NCI-H446 (cell line): ENCODE measurements at regions not wholly inside any gene's neighbourhood (a gene's known extent, or its start where the extent isn't known, plus 50 kb on each side); places are given as distances from the start of the nearest gene placed in this dataset.
A peak's percentile ranks its signal among the peaks of the same experiment; 100 is the strongest.

Experiments used
- DNase-seq, 2 experiments: peaks; one replicate each; lab custom pipeline; 2025; lab: John Stamatoyannopoulos, UW

DNA sequence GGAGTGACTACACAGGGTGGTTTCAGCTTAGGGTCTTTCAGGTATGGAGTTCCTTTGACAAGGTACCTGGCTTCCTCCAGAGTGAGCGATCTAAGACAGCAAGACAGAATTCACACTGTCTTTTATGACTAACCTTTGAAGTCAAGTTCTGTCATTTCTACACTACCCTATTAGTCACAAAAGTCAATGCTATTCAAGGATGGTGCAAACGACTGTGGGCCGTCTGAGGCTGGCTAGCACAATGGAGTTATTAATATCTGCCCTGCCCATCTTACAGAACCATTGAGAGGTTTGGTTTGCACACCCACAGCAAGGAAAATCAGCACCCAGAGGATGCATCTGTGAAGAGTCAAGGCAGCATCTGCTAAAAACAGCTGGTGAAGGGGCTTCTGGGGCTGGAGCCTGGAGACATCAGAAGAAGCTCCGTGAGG lies 62.9 kb upstream of the XCR1 start:
- no peak for DNase-seq

DNA sequence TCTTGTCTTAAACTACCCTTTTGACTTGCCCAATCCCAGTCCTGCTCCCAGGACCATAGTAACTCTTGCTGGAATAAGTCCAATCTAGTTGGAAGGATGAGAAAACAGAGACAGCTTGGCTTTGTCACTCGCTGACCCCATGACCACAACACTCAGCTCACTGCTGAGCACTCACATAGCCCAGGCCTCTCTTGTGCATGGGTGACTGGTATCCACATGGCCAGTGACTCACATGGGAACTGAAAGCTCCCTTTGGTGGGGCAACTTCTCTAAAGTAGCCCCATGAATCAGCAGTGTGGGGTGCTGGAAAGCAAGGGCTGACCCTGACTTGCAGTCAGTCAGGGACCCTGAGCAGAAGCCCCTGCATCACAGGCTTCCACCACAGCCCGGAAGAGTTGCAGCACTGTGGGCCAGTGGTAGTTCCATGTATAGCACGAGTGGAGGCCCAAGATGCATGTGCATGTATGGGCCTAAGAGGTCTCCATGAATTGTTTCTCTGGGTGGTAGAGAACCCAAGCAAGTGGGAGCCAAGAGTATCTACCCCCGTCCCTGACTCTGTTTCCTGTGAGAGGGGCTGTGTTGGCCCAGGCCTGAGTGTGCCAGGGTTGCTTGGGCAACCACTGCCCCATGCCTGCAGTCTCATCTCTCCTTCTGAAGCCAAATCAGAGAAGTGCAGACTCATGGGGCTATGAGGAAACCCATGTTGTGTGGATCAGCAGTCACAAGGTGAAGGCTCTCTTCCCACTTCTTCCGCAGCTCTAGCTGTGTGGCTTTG lies 62.1 kb upstream of the XCR1 start:
- DNase-seq: no peak

DNA sequence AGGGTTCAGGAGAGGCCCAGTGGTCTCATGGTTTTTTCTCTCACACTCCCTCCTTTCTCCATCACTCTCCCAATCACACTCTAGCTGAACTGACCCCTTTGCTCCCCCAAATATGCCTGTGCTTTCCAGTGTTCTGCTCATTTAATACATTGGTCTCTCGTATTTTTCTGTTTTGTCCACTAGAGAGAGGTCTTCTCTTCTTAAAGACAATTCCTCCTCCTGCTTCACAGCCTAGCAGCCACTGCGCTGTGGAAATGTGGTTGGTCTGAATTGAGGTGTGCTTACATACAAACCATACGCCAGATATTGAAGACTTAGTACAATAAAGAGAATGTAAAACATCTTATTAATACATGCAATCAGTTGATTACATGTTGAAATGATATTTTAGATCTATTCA lies 60.6 kb upstream of the XCR1 start:
- DNase-seq: no peak

DNA sequence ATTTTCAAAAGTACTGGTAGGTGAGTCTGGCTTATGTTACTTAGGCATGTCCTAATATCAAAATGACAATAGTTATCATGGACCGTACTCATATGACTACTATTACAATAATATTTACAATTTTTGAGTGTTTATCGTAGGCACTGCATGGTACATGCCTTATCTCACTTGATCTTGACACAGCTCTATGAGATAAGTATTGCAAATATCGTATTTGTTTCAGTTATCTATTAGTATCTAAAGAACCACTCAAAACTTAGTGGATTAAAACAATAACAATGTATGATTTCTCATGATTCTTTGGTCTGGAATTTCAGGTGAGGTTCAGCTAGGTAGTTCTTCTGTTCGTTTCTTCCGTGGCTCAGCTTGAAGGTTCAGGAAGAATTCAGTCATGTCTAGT lies 59.7 kb upstream of the XCR1 start:
- no peak for DNase-seq

DNA sequence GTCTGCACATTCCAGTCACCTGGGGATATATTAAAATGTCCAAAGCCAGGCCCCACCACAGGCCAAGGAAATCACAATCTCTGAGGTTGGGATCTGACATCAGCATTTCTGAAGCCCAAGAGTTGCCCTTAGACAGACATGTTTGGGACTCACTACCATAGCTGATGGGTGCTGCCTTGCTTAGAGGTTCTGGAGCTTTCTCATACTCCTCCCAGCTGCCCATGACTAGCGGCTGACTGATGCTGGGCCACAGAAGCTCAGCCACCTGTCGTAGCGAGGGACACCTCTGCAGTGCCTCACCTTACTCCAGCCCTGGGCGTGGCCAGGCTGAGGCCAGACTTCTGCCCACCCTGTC lies 58.8 kb upstream of the XCR1 start:
- DNase-seq: no peak

DNA sequence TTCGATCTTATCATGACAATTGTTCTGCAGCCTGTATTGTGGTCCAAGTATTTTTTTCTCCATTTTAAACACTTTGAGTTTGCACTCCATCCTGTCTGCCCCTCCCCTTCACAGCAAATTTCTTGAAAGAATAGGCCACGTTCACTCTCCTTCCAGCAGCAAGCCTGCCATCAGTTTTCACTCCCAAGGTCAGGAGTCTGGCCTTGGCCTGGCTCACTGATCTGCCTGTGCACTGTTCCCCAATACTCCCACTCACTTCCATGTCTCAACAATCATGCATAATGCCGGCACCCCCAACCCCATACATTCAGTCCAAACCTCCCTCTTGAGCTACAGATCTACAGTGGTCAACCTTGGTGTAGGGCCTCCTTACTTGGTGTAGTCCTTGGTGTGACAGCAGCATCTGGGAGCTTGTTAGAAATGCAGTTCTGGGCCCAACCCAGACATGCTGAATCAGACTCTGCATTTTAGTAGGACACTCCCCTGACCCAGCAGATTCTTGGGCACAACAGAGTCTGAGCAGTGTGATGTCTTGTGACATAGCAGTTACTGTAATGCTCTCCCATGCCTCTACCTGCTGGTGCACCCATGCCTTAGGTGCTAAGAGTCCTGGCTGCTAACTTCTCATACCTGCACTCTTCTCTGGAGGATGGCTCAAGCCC lies 58.3 kb upstream of the XCR1 start:
- no peak for DNase-seq

DNA sequence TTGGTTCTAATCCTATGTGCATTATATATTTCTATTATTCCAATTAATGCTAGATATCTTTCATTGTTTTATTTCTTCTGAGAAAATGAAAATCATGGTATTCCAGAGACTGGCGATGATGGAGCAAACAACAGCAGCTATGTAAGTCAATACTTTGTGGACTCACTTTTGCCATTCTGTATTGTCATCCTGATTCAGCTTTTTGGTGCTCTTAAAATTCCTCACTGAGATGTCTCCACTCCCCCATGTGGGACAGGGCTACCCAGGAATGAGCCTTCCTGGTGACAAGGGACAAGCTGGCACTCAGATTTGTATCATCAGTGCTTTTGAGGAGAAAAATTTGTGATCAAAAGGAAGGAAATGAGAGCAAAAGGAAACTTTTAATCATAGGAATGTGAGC lies 56.7 kb upstream of the XCR1 start:
- DNase-seq: no peak

DNA sequence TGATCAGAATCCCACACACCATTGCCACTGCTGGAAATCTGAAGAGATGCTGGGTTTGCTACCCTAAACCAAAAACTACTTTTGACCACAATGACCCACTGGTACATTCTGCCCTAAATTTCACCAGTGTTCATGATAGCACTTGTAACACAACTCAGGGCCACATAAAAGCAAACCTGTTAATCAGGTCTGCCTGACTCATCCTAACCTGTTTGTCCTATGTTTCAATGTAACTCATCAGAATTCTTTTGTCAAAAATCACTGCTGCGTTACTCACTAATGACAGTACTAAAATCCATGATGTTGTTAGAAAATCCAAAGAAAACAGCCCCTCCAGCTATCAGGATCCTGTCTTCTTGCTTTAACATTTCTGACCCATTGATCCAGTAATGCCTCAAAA lies 55.6 kb upstream of the XCR1 start:
- no peak for DNase-seq

DNA sequence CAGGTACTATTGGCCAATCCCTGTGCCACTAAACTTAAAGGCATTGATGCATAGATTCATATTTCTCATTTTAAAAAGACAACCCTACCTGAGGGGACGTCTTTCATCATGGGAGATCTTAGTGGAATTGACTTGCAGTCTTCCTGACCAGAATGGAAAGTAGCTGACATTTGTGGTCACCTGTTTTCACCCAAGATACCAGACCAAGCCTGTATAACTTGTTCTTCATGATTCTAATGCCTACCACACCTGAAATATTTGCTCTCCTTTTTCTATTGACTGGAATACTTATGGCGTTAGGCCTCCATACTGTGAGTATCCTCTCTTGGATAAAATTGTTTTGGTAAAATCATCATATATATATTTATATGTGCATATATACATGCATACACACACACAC lies 54.7 kb upstream of the XCR1 start:
- DNase-seq: no peak

DNA sequence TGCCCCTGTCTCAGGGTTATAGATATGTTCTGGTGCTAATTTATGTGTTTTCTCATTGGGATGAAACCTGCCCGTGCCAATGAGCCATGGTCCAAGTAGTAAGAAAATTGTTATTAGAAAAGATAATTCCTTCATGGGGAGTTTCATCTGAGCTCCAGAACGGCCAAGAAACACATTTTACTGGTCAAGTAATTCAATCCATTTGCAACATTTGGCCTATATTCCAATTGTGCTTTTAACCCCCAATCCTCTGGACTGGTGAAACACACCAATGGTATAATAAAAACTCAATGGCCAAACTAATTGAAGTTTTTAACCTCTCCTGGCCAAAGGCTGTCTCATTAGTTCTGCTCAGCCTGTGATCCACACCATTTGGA lies 53.7 kb upstream of the XCR1 start:
- DNase-seq: no peak

DNA sequence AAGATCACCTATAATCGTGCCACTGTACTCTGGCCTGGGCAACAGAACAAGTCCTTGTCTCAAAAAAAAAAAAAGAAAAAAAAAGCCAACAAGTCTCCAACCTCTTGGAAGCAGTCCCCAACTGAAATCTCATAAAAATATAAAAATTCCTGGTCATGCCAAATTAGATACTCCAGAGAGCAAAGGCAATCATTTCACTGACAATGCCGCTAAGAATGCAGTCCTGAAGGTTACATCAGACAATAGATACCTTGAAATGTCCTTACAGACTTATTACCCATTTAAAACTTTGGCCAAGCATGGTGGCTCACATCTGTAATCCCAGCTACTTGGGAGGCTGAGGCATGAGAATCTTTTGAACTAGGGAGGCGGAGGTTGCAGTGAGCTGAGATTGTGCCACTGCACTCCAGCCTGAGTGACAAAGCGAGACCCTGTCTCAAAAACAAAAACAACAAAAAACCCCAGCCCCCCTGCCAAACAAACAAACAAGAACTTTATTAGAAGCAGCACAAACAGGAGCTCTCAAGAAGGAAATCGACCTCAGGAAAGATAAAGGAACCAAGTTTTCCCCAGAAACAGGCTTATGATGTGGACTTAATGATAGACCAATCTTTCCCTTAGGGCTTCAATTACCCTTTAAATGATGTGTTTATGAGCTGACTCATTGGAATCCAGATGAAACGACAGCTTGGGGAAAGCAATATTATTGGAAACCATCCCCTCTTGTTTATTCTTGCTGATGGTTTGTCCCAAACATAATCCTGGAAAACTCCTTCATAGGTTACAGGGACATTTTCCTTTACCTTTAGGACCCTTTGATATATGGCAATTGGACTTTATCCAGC lies 53.1 kb upstream of the XCR1 start:
- no peak for DNase-seq

DNA sequence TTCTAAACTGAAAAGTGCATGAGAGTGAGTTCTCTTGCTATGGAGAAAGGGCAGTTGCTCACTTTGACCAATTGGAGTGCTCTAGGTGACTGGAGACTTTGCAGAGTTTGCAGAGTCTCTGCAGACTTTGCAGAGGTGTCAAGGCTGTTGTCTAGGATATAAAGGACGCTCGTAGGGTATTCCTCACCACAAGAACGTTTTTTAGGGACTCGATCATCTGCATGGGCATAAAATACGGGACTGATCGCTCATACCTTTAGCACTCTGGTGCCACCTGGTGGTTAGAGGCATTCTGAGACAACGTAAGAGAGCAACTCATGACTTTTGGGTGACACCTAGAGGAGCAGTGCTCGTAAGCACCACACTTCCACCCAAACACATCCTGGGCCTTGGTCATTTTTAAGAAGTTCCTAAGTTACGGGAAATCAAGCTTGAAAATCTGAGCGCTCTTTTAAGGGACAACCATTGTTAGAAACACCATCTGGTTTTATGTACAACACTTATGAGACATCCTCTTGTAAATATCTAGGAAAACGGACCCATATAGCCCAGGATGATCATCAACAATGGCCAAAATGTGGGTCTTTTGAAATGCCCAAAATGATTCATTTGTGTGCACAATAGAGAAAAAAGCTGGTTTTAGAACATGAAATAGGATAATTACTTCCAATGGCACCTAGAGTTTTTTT lies 51.6 kb upstream of the XCR1 start:
- peak; percentile 44 to 80 for DNase-seq
